ENCODE measurements at regions not wholly inside any gene's neighbourhood (a gene's known extent, or its start where the extent isn't known, plus 50 kb on each side); places are given as distances from the start of the nearest gene placed in this dataset.

- H3K9me3 ChIP-seq (ENCODE audit: control insufficient read depth, low read length): peaks cover 75% of the 10 kb centered on the region
- no peaks in the 10 kb centered on the region for H3K4me1 ChIP-seq (ENCODE audit: control insufficient read depth, insufficient read depth, low read length, poor library complexity, severe bottlenecking)
- no peak overlapping the region for H3K27ac ChIP-seq (ENCODE audit: low read depth, low read length, severe bottlenecking)
- no peaks in the 10 kb centered on the region for H3K36me3 ChIP-seq (ENCODE audit: control insufficient read depth, insufficient read depth, low read length)
- no peak overlapping the region for H3K4me3 ChIP-seq (ENCODE audit: extremely low read depth, insufficient read depth, low read length, poor library complexity, severe bottlenecking)
- 80 to 86% methylated on average over 3 of the region's 13 CpGs for WGBS, 2 experiments (ENCODE audit: insufficient coverage in 2 of 2)
Observed at GRCh38 chr14:105931808-105932483, 405.6 kb downstream of the TMEM121 start.

DNA sequence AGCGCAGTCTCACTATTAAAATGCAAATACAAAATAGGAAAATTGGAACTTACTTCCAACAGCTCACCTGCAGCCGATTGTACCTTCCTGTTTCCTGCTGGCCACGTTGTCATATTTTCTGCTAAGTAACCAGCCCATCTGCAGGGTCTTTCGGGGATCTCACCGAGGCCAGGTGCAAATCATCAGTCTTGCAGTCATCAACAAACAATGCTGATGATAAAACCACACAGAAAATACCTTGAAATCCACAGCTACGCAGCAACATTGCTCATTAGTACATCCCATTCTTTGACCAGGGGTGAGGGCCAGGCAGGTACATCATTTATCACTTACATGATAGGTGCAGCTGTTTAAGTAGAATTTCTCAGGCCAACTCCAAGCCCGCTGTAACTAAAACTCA is 406.9 kb downstream of the TMEM121 start:
- H3K9me3 ChIP-seq (ENCODE audit: control insufficient read depth, low read length): peaks cover 81% of the 10 kb centered on the region

GRCh38 chr14:105935384-105935783 is 409.0 kb downstream of the TMEM121 start:
- Histone ChIP-seq H3K9me3 (ENCODE audit: control insufficient read depth, low read length) (peaks cover 80% of the 10 kb centered on the region), H3K4me1 (ENCODE audit: control insufficient read depth, insufficient read depth, low read length, poor library complexity, severe bottlenecking) (no peaks in the 10 kb centered on the region), H3K36me3 (ENCODE audit: control insufficient read depth, insufficient read depth, low read length) (no peaks in the 10 kb centered on the region), H3K4me3 (ENCODE audit: extremely low read depth, insufficient read depth, low read length, poor library complexity, severe bottlenecking) (no peak overlapping the region), H3K27ac (ENCODE audit: low read depth, low read length, severe bottlenecking) (no peak overlapping the region)
- WGBS, 2 experiments (ENCODE audit: insufficient coverage in 2 of 2): 42 to 49% methylated on average over 2 to 3 of the region's 3 CpGs

More for the DNA sequence above, 406.9 kb downstream of the TMEM121 start:
- 41 to 61% methylated on average over 4 to 5 of the region's 7 CpGs for WGBS, 2 experiments (ENCODE audit: insufficient coverage in 2 of 2)
- no peaks in the 10 kb centered on the region for H3K4me1 ChIP-seq (ENCODE audit: control insufficient read depth, insufficient read depth, low read length, poor library complexity, severe bottlenecking)
- no peak overlapping the region for H3K27ac ChIP-seq (ENCODE audit: low read depth, low read length, severe bottlenecking)
- no peaks in the 10 kb centered on the region for H3K36me3 ChIP-seq (ENCODE audit: control insufficient read depth, insufficient read depth, low read length)
- H3K4me3 ChIP-seq (ENCODE audit: extremely low read depth, insufficient read depth, low read length, poor library complexity, severe bottlenecking): no peak overlapping the region

GRCh38 chr14:105937253-105938054 is 411.1 kb downstream of the TMEM121 start:
- Histone ChIP-seq H3K36me3 (ENCODE audit: control insufficient read depth, insufficient read depth, low read length) (no peaks in the 10 kb centered on the region), H3K4me1 (ENCODE audit: control insufficient read depth, insufficient read depth, low read length, poor library complexity, severe bottlenecking) (no peaks in the 10 kb centered on the region), H3K9me3 (ENCODE audit: control insufficient read depth, low read length) (peaks cover 79% of the 10 kb centered on the region), H3K27ac (ENCODE audit: low read depth, low read length, severe bottlenecking) (no peak overlapping the region), H3K4me3 (ENCODE audit: extremely low read depth, insufficient read depth, low read length, poor library complexity, severe bottlenecking) (no peak overlapping the region)
- WGBS, 2 experiments (ENCODE audit: insufficient coverage in 2 of 2): 89% methylated on average over 7 to 9 of the region's 11 CpGs

GRCh38 chr14:105938055-105938863 is 411.9 kb downstream of the TMEM121 start:
- peaks cover 72% of the 10 kb centered on the region for H3K9me3 ChIP-seq (ENCODE audit: control insufficient read depth, low read length)
- H3K36me3 ChIP-seq (ENCODE audit: control insufficient read depth, insufficient read depth, low read length): no peaks in the 10 kb centered on the region
- no peaks in the 10 kb centered on the region for H3K4me1 ChIP-seq (ENCODE audit: control insufficient read depth, insufficient read depth, low read length, poor library complexity, severe bottlenecking)
- H3K4me3 ChIP-seq (ENCODE audit: extremely low read depth, insufficient read depth, low read length, poor library complexity, severe bottlenecking): no peak overlapping the region
- WGBS, 2 experiments (ENCODE audit: insufficient coverage in 2 of 2): 77 to 78% methylated on average over 14 to 16 of the region's 17 CpGs
- H3K27ac ChIP-seq (ENCODE audit: low read depth, low read length, severe bottlenecking): no peak overlapping the region

- no peaks in the 10 kb centered on the region for H3K36me3 ChIP-seq (ENCODE audit: control insufficient read depth, insufficient read depth, low read length)
- H3K27ac ChIP-seq (ENCODE audit: low read depth, low read length, severe bottlenecking): no peak overlapping the region
- no peak overlapping the region for H3K4me3 ChIP-seq (ENCODE audit: extremely low read depth, insufficient read depth, low read length, poor library complexity, severe bottlenecking)
- WGBS, 2 experiments (ENCODE audit: insufficient coverage in 2 of 2): 0% methylated on average over 1 of the region's 1 CpG; no CpG with 5 or more reads in 1 of the 2 experiments
- peaks cover 67% of the 10 kb centered on the region for H3K9me3 ChIP-seq (ENCODE audit: control insufficient read depth, low read length)
- H3K4me1 ChIP-seq (ENCODE audit: control insufficient read depth, insufficient read depth, low read length, poor library complexity, severe bottlenecking): no peaks in the 10 kb centered on the region
Observed at GRCh38 chr14:105938959-105939358, 412.6 kb downstream of the TMEM121 start.

- Histone ChIP-seq H3K27ac (ENCODE audit: low read depth, low read length, severe bottlenecking) (no peak overlapping the region), H3K36me3 (ENCODE audit: control insufficient read depth, insufficient read depth, low read length) (no peaks in the 10 kb centered on the region), H3K9me3 (ENCODE audit: control insufficient read depth, low read length) (peaks cover 68% of the 10 kb centered on the region), H3K4me3 (ENCODE audit: extremely low read depth, insufficient read depth, low read length, poor library complexity, severe bottlenecking) (no peak overlapping the region), H3K4me1 (ENCODE audit: control insufficient read depth, insufficient read depth, low read length, poor library complexity, severe bottlenecking) (no peaks in the 10 kb centered on the region)
- 68 to 69% methylated on average over 10 to 11 of the region's 12 CpGs for WGBS, 2 experiments (ENCODE audit: insufficient coverage in 2 of 2)
Observed at GRCh38 chr14:105939810-105940508, 413.6 kb downstream of the TMEM121 start.

GRCh38 chr14:105940534-105941225 is 414.3 kb downstream of the TMEM121 start:
- 56 to 65% methylated on average over 2 to 4 of the region's 9 CpGs for WGBS, 2 experiments (ENCODE audit: insufficient coverage in 2 of 2)
- Histone ChIP-seq H3K4me3 (ENCODE audit: extremely low read depth, insufficient read depth, low read length, poor library complexity, severe bottlenecking) (no peak overlapping the region), H3K9me3 (ENCODE audit: control insufficient read depth, low read length) (peaks cover 68% of the 10 kb centered on the region), H3K36me3 (ENCODE audit: control insufficient read depth, insufficient read depth, low read length) (no peaks in the 10 kb centered on the region), H3K4me1 (ENCODE audit: control insufficient read depth, insufficient read depth, low read length, poor library complexity, severe bottlenecking) (no peaks in the 10 kb centered on the region), H3K27ac (ENCODE audit: low read depth, low read length, severe bottlenecking) (no peak overlapping the region)

- Histone ChIP-seq H3K36me3 (ENCODE audit: control insufficient read depth, insufficient read depth, low read length) (no peaks in the 10 kb centered on the region), H3K27ac (ENCODE audit: low read depth, low read length, severe bottlenecking) (no peak overlapping the region), H3K9me3 (ENCODE audit: control insufficient read depth, low read length) (peaks cover 67% of the 10 kb centered on the region), H3K4me1 (ENCODE audit: control insufficient read depth, insufficient read depth, low read length, poor library complexity, severe bottlenecking) (no peaks in the 10 kb centered on the region), H3K4me3 (ENCODE audit: extremely low read depth, insufficient read depth, low read length, poor library complexity, severe bottlenecking) (no peak overlapping the region)
- 69 to 77% methylated on average over 15 to 19 of the region's 24 CpGs for WGBS, 2 experiments (ENCODE audit: insufficient coverage in 2 of 2)
Observed at GRCh38 chr14:105941226-105942166, 415.1 kb downstream of the TMEM121 start.
